IMR-90 (cell line): ENCODE measurements at regions not wholly inside any gene's neighbourhood (a gene's known extent, or its start where the extent isn't known, plus 50 kb on each side); places are given as distances from the start of the nearest gene placed in this dataset.

ENCODE experiments used
- ATAC-seq: fragments of 200-7000 bp; cut with Tn5 transposase; 2 replicates; pipeline ENCODE4 v1.9.1; 2020; ENCODE audit warnings: low read depth, mild to moderate bottlenecking, moderate library complexity
- BruUV-seq: library from RNA; stranded (reverse); fragments of 400-500 nt; replicated peaks from 2 replicates; lab custom pipeline; 2021; lab: Mats Ljungman, UMichigan
- CTCF ChIA-PET: fragments of 300-600 bp; formaldehyde crosslinking; extraction: SDS; loops from one replicate; lab custom pipeline; 2021; ENCODE audit warnings: antibody characterized with exemption; lab: Yijun Ruan, JAX
- POLR2A ChIA-PET: fragments of 300-600 bp; sonication (Branson Sonifier 250); formaldehyde crosslinking; loops from one replicate; lab custom pipeline; 2022; ENCODE audit warnings: antibody characterized with exemption; ENCODE audit not compliant: unreplicated experiment; lab: Charles Lee
- DNase-seq: peaks from one replicate; pipeline ENCODE4 v3.0.0; 2013
- H2AFZ ChIP-seq: replicated peaks from 2 replicates; pipeline ENCODE3; 2013; ENCODE audit warnings: low read length, mild to moderate bottlenecking; ENCODE audit not compliant: poor library complexity
- H2AK5ac ChIP-seq: 2 replicates; pipeline ENCODE4 v1.6.1; 2013; ENCODE audit warnings: low read depth, low read length, inconsistent platforms
- H2AK9ac ChIP-seq: replicated peaks from 2 replicates; pipeline ENCODE3; 2013; ENCODE audit warnings: mild to moderate bottlenecking, low read depth, low read length, moderate library complexity; ENCODE audit not compliant: poor library complexity
- H2BK120ac ChIP-seq: 2 replicates; pipeline ENCODE4 v1.6.1; 2013; ENCODE audit warnings: low read depth, low read length, inconsistent platforms
- H2BK15ac ChIP-seq: 3 replicates; pipeline ENCODE4 v1.6.1; 2013; ENCODE audit warnings: low read depth, low read length, inconsistent platforms
- H2BK20ac ChIP-seq: 2 replicates; pipeline ENCODE4 v1.6.1; 2013; ENCODE audit warnings: low read depth, mild to moderate bottlenecking, inconsistent platforms, low read length, moderate library complexity
- H2BK5ac ChIP-seq: 2 replicates; pipeline ENCODE4 v1.6.1; 2013; ENCODE audit warnings: mild to moderate bottlenecking, low read depth, low read length, inconsistent platforms; ENCODE audit not compliant: poor library complexity, severe bottlenecking
- H3K14ac ChIP-seq: replicated peaks from 2 replicates; pipeline ENCODE4 v1.6.1; 2013; ENCODE audit warnings: low read depth, low read length, inconsistent platforms
- H3K18ac ChIP-seq: 2 replicates; pipeline ENCODE4 v1.6.1; 2013; ENCODE audit warnings: low read depth, low read length, control low read depth
- H3K23ac ChIP-seq: 2 replicates; pipeline ENCODE4 v1.6.1; 2013; ENCODE audit warnings: low read depth, low read length, inconsistent platforms
- H3K27ac ChIP-seq: 2 replicates; pipeline ENCODE4 v1.5.1; 2013; ENCODE audit warnings: mild to moderate bottlenecking, control low read depth, low read length; ENCODE audit not compliant: insufficient read depth
- H3K27me3 ChIP-seq: 2 replicates; pipeline ENCODE4 v1.6.1; 2013; ENCODE audit warnings: low read length; ENCODE audit not compliant: control insufficient read depth, insufficient read depth
- H3K36me3 ChIP-seq: 2 replicates; pipeline ENCODE4 v1.6.1; 2013; ENCODE audit warnings: low read length, mixed read lengths; ENCODE audit not compliant: control insufficient read depth, insufficient read depth
- H3K4ac ChIP-seq: 2 replicates; pipeline ENCODE4 v1.6.1; 2013; ENCODE audit warnings: low read depth, low read length, inconsistent platforms
- H3K4me1 ChIP-seq: 2 replicates; pipeline ENCODE4 v1.6.1; 2013; ENCODE audit warnings: low read length, mixed read lengths; ENCODE audit not compliant: control insufficient read depth, insufficient read depth
- H3K4me2 ChIP-seq: 2 replicates; pipeline ENCODE4 v1.6.1; 2013; ENCODE audit warnings: low read depth, mild to moderate bottlenecking, control low read depth, low read length, moderate library complexity
- H3K4me3 ChIP-seq: 2 replicates; pipeline ENCODE4 v1.5.1; 2013; ENCODE audit warnings: low read depth, mild to moderate bottlenecking, control low read depth, low read length, moderate library complexity; ENCODE audit not compliant: insufficient read depth
- H3K56ac ChIP-seq: 2 replicates; pipeline ENCODE4 v1.6.1; 2013; ENCODE audit warnings: low read length, inconsistent platforms; ENCODE audit not compliant: insufficient read depth; ENCODE audit errors: extremely low read depth
- H3K79me1 ChIP-seq, 2 experiments: 2 replicates each; pipeline ENCODE4 v1.6.1; 2013; ENCODE audit warnings: low read length in 2 of 2, inconsistent platforms in 1 of 2, low read depth in 1 of 2
- H3K9ac ChIP-seq: 2 replicates; pipeline ENCODE4 v1.6.1; 2013; ENCODE audit warnings: low read depth, low read length, control low read depth
- H3K9me1 ChIP-seq: 2 replicates; pipeline ENCODE4 v1.6.1; 2013; ENCODE audit warnings: low read length, inconsistent platforms; ENCODE audit not compliant: insufficient read depth
- H3K9me3 ChIP-seq: 2 replicates; pipeline ENCODE4 v1.6.1; 2013; ENCODE audit warnings: low read length; ENCODE audit not compliant: control insufficient read depth, insufficient read depth
- H4K20me1 ChIP-seq: 2 replicates; pipeline ENCODE4 v1.6.1; 2013; ENCODE audit warnings: low read length, inconsistent platforms; ENCODE audit not compliant: insufficient read depth
- H4K5ac ChIP-seq: 2 replicates; pipeline ENCODE4 v1.6.1; 2013; ENCODE audit warnings: mild to moderate bottlenecking, low read depth, low read length, control low read depth
- H4K8ac ChIP-seq, 2 experiments: 2 replicates each; pipeline ENCODE4 v1.6.1; 2013; ENCODE audit warnings: low read depth in 2 of 2, low read length in 2 of 2, control low read depth in 1 of 2, inconsistent platforms in 1 of 2
- H4K91ac ChIP-seq: 2 replicates; pipeline ENCODE4 v1.6.1; 2013; ENCODE audit warnings: low read depth, low read length, inconsistent platforms; ENCODE audit not compliant: insufficient read depth
- CHD1 ChIP-seq: IDR thresholded peaks from 2 replicates; pipeline ENCODE4 v1.6.1; 2012; ENCODE audit warnings: low read depth, low read length, improper control_type of control experiment
- CTCF ChIP-seq: conservative IDR thresholded peaks from 2 replicates; pipeline ENCODE4 v1.5.1; 2012; ENCODE audit warnings: mild to moderate bottlenecking, low read depth, low read length, improper control_type of control experiment
- FOS ChIP-seq: fragments of 150-350 bp; IDR thresholded peaks from 2 replicates; pipeline ENCODE4 v1.6.1; 2016; ENCODE audit warnings: low read depth, low read length
- MAFK ChIP-seq: IDR thresholded peaks from 2 replicates; pipeline ENCODE4 v1.6.1; 2012; ENCODE audit warnings: low read depth, low read length, improper control_type of control experiment
- NFE2L2 ChIP-seq: fragments of 150-350 bp; IDR thresholded peaks from 2 replicates; pipeline ENCODE4 v1.6.1; 2016; ENCODE audit warnings: low read depth, mild to moderate bottlenecking, low read length
- RAD21 ChIP-seq: IDR thresholded peaks from 2 replicates; pipeline ENCODE4 v1.6.1; 2012; ENCODE audit warnings: low read length, improper control_type of control experiment
- WGBS, 2 experiments: methylation state at CpG; one replicate each; pipeline versions ENCODE4 v1.1.5 to v1.1.7; 2013; ENCODE audit warnings: missing lambda C conversion rate in 2 of 2; ENCODE audit not compliant: insufficient read length in 1 of 2; ENCODE audit errors: extremely low coverage in 2 of 2; 5-methylcytosine and 5-hydroxymethylcytosine counted together
- dilution Hi-C: fragments of 300-500 bp; cut with HindIII; formaldehyde crosslinking; loops from one replicate; pipeline ENCODE4 v1.14.3; 2018; ENCODE audit warnings: low sequenced_read_pairs; ENCODE audit not compliant: unreplicated experiment
- in situ Hi-C: fragments of 300-500 bp; cut with MboI; formaldehyde crosslinking; loops from 3 replicates; pipeline ENCODE4 v1.14.3; 2019; ENCODE audit warnings: low sequenced_read_pairs, inconsistent platforms, mixed read lengths
- intact Hi-C: fragments of 100-400 bp; cut with micrococcal nuclease; formaldehyde crosslinking; loops from 2 replicates; pipeline ENCODE4 v1.10.0; 2022
- TF ChIP-seq, protein P1 (sequence below): fragments of 150-350 bp; IDR thresholded peaks from 2 replicates; pipeline ENCODE4 v1.6.1; 2016; ENCODE audit warnings: low read depth, mild to moderate bottlenecking, low read length, moderate library complexity, borderline replicate concordance

DNA sequence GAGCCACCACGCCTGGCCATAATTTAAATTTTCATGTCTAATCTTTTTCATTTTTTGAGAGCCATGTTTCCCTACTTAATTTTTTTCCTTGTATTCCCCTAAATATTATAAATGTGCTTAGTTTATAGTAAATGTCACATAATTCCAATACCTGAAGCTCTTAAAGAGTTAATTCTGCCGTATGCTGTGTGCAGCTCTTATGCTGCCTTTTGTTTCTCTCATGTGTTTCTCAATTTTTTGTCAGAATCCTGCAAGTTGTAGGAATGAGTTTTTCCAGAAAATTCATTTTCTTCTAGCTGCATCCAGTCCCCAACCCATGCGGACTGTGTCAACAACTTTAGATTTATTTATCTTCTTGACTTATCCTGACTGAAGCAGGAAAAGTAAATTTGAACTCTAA, 90.9 kb upstream of the ROBO2 start:
- H3K27me3 ChIP-seq = no peaks in the 10 kb centered on the region
- H3K9me1 ChIP-seq = no peaks in the 10 kb centered on the region
- no peak overlapping the region for H3K56ac ChIP-seq
- H2BK120ac ChIP-seq = no peak overlapping the region
- H3K9ac ChIP-seq = no peak overlapping the region
- no peak overlapping the region for H2BK15ac ChIP-seq
- POLR2A ChIA-PET = no interaction called here
- no peak overlapping the region for H3K18ac ChIP-seq
- H3K14ac ChIP-seq = no peak overlapping the region
- no peak overlapping the region for H2AK5ac ChIP-seq
- no peaks in the 10 kb centered on the region; the same call in 1 of the 2 replicates for H3K9me3 ChIP-seq
- no TSS peak for BruUV-seq
- no peak for TF ChIP-seq CHD1
- TF ChIP-seq CTCF = no peak
- TF ChIP-seq, protein P1, sequence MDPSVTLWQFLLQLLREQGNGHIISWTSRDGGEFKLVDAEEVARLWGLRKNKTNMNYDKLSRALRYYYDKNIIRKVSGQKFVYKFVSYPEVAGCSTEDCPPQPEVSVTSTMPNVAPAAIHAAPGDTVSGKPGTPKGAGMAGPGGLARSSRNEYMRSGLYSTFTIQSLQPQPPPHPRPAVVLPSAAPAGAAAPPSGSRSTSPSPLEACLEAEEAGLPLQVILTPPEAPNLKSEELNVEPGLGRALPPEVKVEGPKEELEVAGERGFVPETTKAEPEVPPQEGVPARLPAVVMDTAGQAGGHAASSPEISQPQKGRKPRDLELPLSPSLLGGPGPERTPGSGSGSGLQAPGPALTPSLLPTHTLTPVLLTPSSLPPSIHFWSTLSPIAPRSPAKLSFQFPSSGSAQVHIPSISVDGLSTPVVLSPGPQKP = no peak
- no peak for TF ChIP-seq RAD21
- TF ChIP-seq MAFK = no peak
- no peak for TF ChIP-seq NFE2L2
- no peak for TF ChIP-seq FOS
- no peak overlapping the region for H2BK5ac ChIP-seq
- no peak overlapping the region for H3K27ac ChIP-seq
- H3K4me3 ChIP-seq = no peak overlapping the region
- H2AFZ ChIP-seq = no peak overlapping the region
- dilution Hi-C loops (no loop called here), intact Hi-C loops (no loop called here), in situ Hi-C loops (no loop called here)
- H4K91ac ChIP-seq = no peak overlapping the region
- DNase-seq = no peak
- no peak overlapping the region for H3K4ac ChIP-seq
- no peak overlapping the region for H2AK9ac ChIP-seq
- WGBS, 2 experiments = no CpG with 5 or more reads among the region's 3 CpGs
- ATAC-seq = no peak
- H2BK20ac ChIP-seq = no peak overlapping the region
- no peak overlapping the region for H4K5ac ChIP-seq
- no peaks in the 10 kb centered on the region for H4K20me1 ChIP-seq
- no peak overlapping the region for H3K4me2 ChIP-seq
- no peaks in the 10 kb centered on the region for H3K36me3 ChIP-seq
- H4K8ac ChIP-seq = no peak overlapping the region
- no peaks in the 10 kb centered on the region for H3K79me1 ChIP-seq
- H3K23ac ChIP-seq = no peak overlapping the region
- H3K4me1 ChIP-seq = no peaks in the 10 kb centered on the region
- CTCF ChIA-PET = no interaction called here
